ENCODE measurements at regions not wholly inside any gene's neighbourhood (a gene's known extent, or its start where the extent isn't known, plus 50 kb on each side); places are given as distances from the start of the nearest gene placed in this dataset.

DNA sequence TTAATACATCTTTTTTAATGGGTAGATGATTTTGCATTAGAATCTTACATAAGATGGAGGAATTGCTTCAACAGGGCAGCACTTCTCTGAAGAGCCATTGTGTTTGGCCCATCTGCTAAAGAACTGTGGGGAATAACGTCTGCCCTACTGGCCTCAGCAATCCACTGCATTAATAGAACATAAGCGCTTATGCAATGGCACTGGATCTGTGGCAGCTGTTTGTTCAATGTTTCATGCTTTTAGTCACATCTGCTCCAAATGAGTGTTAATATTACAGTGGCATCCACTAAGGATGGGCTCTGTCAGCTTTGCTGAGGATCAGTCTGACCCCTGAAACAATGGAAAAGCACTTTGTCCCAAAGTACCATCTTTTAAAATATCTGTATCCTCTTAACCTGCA, 279.0 kb upstream of the GK2 start:
- TF ChIP-seq, protein P1, sequence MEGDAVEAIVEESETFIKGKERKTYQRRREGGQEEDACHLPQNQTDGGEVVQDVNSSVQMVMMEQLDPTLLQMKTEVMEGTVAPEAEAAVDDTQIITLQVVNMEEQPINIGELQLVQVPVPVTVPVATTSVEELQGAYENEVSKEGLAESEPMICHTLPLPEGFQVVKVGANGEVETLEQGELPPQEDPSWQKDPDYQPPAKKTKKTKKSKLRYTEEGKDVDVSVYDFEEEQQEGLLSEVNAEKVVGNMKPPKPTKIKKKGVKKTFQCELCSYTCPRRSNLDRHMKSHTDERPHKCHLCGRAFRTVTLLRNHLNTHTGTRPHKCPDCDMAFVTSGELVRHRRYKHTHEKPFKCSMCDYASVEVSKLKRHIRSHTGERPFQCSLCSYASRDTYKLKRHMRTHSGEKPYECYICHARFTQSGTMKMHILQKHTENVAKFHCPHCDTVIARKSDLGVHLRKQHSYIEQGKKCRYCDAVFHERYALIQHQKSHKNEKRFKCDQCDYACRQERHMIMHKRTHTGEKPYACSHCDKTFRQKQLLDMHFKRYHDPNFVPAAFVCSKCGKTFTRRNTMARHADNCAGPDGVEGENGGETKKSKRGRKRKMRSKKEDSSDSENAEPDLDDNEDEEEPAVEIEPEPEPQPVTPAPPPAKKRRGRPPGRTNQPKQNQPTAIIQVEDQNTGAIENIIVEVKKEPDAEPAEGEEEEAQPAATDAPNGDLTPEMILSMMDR (IDR thresholded peaks at IDR 0.05), result no peak
- TF ChIP-seq POLR2AphosphoS5 (IDR thresholded peaks at IDR 0.05; ENCODE audit: insufficient read depth in 1 of 2, low read depth in 1 of 2), result no peak
- TF ChIP-seq POLR2A (IDR thresholded peaks at IDR 0.05), result no peak
